Stimulated activated CD8-positive, alpha-beta memory T cell treated with anti-CD3 and anti-CD28 coated beads, Interleukin-7, amount 100 ng/mL, for 4 hours (primary cell): ENCODE measurements at regions not wholly inside any gene's neighbourhood (a gene's known extent, or its start where the extent isn't known, plus 50 kb on each side); places are given as distances from the start of the nearest gene placed in this dataset.
A peak's percentile ranks its signal among the peaks of the same experiment; 100 is the strongest.
"Not testable (repeated sequence)": the region's sequence is repeated elsewhere in the genome, so short reads cannot be mapped to it uniquely, and the experiment has no call there.

ENCODE experiments used
- DNase-seq, 2 donors: peaks; one replicate each; pipeline ENCODE4 v3.0.0-alpha.2; 2020; ENCODE audit warnings: low read depth in 2 of 2

DNA sequence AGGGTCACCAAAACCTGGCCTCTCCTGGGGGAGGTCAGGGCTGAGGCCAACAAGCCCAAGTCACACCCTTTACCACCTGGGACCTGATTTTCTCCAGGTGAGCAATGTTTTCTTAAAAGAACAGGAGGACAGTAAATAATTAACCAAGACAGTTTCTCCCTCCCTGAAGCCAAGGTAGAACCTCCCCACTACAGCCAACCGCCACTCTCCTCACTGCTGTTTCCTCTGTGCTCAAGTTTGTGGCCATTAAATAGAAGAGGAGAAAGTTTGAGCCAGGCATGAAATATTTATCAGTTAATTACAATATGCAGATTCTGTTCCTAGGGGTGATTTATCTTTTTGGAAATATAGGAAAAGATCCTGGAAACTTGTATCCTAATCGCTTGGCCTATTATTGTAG lies 150.6 kb upstream of the ANKRD20A1 start:
- not testable (repeated sequence) for DNase-seq

GRCh38 chr9:67711429-67711828 lies 147.3 kb upstream of the ANKRD20A1 start:
- not testable (repeated sequence) for DNase-seq

DNA sequence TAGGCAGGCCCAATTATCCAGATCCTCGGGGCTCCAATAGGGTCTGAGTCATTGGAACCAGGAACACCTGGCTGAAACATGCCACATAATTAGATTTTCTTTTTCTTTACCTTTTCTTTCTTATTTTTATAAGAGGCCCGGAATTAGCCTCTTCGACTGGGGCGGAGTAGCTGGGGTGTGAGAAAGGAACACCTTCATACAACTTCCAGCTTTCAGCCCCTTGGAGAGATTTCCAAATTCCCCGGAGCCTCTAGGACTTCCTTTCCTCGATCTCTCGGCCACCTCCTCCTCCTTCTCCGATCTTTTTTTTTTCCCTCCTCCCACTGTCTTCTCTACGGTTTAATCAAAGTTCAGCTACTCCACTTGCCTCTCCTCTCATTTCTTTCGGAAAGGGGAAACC lies 146.8 kb upstream of the ANKRD20A1 start:
- not testable (repeated sequence) for DNase-seq

GRCh38 chr9:67712956-67713355 lies 145.8 kb upstream of the ANKRD20A1 start:
- not testable (repeated sequence) for DNase-seq

DNA sequence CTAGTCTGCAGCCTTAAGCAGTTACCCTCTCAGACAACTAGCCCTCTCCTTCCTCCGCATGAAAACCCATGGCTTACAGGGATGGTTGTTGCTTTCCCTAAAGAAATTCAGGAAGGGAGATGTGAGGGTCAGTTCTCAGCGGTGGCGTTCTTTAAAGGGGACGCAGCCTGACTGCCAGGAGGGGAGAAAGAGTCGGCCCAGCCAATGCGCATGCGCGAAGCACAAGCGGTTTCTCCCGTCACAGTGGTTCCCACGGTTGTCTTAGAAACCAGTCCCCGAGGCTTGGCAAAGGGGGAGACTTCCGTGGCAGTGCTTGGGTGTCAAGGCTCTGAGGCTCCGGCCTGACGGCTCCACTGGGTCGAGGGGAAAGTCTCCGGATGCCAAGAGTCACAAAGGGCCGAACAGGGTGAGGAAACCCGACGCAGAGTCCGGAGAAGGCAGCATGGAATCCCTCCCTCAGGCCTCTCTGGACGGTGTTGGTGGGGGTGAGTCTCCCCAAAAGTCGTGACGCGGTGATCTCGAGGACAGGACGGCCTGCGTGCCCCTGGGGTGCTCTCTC lies 140.8 kb upstream of the ANKRD20A1 start:
- DNase-seq, result peak; percentile 31 to 33

DNA sequence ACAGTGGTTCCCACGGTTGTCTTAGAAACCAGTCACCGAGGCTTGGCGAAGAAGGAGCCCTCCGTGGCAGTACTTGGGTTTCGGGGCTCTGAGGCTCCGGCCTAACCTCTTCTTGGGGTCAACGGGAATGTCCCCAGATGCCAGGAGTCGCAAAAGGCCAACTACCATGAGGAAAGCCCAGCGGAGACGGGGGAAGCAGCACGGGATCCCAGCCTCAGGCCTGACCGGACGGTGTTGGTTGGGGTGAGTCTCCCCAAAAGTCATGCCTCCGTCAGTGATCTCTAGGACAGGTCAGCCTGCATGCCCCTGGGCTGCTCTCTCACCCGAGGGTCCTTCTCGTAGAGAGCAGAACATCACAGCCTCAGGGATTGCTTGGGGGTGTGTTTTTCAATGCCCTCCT lies 138.2 kb upstream of the ANKRD20A1 start:
- DNase-seq, result not testable (repeated sequence)

DNA sequence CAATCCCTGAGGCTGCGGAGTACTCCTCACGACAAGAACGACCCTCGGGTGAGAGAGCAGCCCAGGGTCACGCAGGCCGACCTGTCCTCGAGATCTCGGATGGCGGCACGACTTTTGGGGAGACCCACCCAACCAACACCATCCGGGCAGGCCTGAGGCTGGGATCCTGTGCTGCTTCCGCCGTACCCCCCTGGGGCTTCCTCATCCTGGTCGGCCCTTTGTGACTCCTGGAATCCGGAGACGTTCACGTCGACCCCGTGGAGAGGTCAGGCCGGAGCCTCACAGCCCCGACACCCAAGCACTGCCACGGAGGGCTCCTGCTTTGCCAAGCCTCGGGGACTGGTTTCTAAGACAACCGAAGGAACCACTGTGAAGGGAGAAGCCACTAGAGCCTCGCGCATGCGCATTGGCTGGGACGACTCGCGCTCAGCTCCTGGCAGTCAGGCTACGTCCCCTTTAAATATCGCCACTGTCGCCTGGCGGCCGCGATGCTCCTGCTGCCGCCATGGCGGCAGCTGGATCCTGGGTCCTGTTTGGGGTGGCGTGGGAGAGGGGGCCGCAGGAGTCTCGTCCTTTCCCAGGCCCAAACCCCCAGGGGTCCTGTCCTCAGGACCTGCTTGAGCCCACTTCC lies 136.2 kb upstream of the ANKRD20A1 start:
- DNase-seq, result not testable (repeated sequence)

- DNase-seq, result not testable (repeated sequence)
These were observed 135.5 kb upstream of the ANKRD20A1 start for GRCh38 chr9:67723185-67723584.

- DNase-seq, result peak in 1 of 2 donors; percentile 14
These were observed 133.8 kb upstream of the ANKRD20A1 start for GRCh38 chr9:67724885-67725284.

- peak in 1 of 2 donors; percentile 32 for DNase-seq
These were observed 132.3 kb upstream of the ANKRD20A1 start for GRCh38 chr9:67726213-67726988.

- not testable (repeated sequence) for DNase-seq
These were observed 95.6 kb upstream of the ANKRD20A1 start for GRCh38 chr9:67763133-67763532.

DNA sequence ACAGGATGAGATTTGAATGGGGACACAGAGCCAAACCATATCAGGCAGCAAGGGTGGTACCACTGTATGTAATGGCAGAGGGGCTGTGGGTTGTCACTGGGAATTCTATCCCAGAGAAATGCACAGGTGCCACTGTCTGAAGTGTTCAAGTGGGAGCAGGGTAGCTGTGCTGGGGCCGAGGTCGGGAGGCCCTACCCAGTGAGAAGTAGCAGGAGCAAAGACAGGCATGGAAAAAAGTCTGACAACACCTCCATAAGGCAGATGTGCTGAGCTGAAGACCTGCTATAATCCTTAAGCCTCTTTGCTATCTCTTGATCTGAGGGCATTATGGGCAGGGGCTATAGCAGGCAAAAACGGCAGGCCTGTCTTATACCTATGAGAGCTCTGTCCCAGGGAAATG lies 86.9 kb upstream of the ANKRD20A1 start:
- DNase-seq, result not testable (repeated sequence)

DNA sequence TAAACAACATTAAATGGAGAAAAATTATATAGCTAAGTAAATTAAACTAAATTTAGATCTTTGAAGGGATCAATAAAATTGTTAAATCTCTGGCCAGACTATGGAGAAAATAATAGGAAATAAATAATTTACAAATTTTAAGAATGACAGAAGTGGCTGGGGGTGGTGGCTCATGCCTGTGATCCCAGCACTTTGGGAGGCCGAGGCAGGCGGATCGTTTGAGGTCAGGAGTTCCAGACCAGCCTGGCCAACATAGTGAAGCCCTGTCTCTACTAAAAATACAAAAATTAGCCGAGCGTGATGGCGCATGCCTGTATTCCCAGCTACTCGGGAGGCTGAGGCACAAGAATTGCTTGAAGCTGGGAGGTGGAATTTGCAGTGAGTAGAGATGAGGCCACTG lies 58.6 kb upstream of the ANKRD20A1 start:
- DNase-seq, result not testable (repeated sequence)
